H1 (cell line): ENCODE measurements at regions not wholly inside any gene's neighbourhood (a gene's known extent, or its start where the extent isn't known, plus 50 kb on each side); places are given as distances from the start of the nearest gene placed in this dataset.

Source experiments
- CTCF ChIA-PET: fragments of 300-600 bp; sonication (Branson Sonifier 250); formaldehyde crosslinking; loops from one replicate; lab custom pipeline; 2021; ENCODE audit not compliant: partially characterized antibody; lab: Charles Lee
- POLR2A ChIA-PET: fragments of 300-600 bp; sonication (Branson Sonifier 250); formaldehyde crosslinking; loops from one replicate; lab custom pipeline; 2021; ENCODE audit warnings: inconsistent platforms; ENCODE audit not compliant: partially characterized antibody; lab: Charles Lee
- DNase-seq, 2 experiments: peaks; one replicate each; pipeline versions ENCODE4 v3.0.0 to v3.0.0-alpha.2; 2010 to 2022; ENCODE audit warnings: low spot score in 2 of 2, low read depth in 1 of 2, mixed read lengths in 1 of 2
- FAIRE-seq: peaks from 2 replicates; lab custom pipeline; 2011; peaks lifted over from hg19 to GRCh38; lab: Jason Lieb, UNC
- H2AFZ ChIP-seq: 2 replicates; pipeline ENCODE4 v1.8.1; 2012; ENCODE audit warnings: low read length, inconsistent platforms
- H2AK5ac ChIP-seq: 2 replicates; pipeline ENCODE4 v1.6.1; 2013; ENCODE audit warnings: low read depth, low read length
- H2BK120ac ChIP-seq: replicated peaks from 2 replicates; pipeline ENCODE3; 2013; ENCODE audit warnings: low read depth, low read length, inconsistent platforms
- H2BK12ac ChIP-seq: 2 replicates; pipeline ENCODE4 v1.6.1; 2013; ENCODE audit warnings: low read depth, low read length
- H2BK15ac ChIP-seq: 2 replicates; pipeline ENCODE4 v1.6.1; 2013; ENCODE audit warnings: low read length
- H2BK20ac ChIP-seq: 2 replicates; pipeline ENCODE4 v1.6.1; 2013; ENCODE audit warnings: low read length
- H2BK5ac ChIP-seq: 2 replicates; pipeline ENCODE4 v1.6.1; 2013; ENCODE audit warnings: low read depth, low read length
- H3K14ac ChIP-seq: 2 replicates; pipeline ENCODE4 v1.6.1; 2013; ENCODE audit warnings: inconsistent platforms; ENCODE audit not compliant: insufficient read length
- H3K18ac ChIP-seq: 2 replicates; pipeline ENCODE4 v1.6.1; 2013; ENCODE audit warnings: low read length; ENCODE audit errors: extremely low read depth
- H3K23ac ChIP-seq: 2 replicates; pipeline ENCODE4 v1.6.1; 2013; ENCODE audit warnings: inconsistent platforms; ENCODE audit not compliant: insufficient read length
- H3K23me2 ChIP-seq: 2 replicates; pipeline ENCODE4 v1.6.1; 2013; ENCODE audit warnings: low read depth, low read length
- H3K27ac ChIP-seq: 2 replicates; pipeline ENCODE4 v1.6.1; 2011; ENCODE audit warnings: low read depth, low read length, inconsistent platforms
- H3K27me3 ChIP-seq, 4 experiments: replicated peaks in 1 of 4; 1 replicate in 1 of 4; 2 replicates in 3 of 4; pipeline versions ENCODE4 v1.6.1 to v1.8.1; 2011 to 2013; ENCODE audit warnings: low read length in 3 of 4, mild to moderate bottlenecking in 3 of 4, inconsistent platforms in 2 of 4, mixed read lengths in 2 of 4, moderate library complexity in 1 of 4; ENCODE audit not compliant: control insufficient read depth in 3 of 4, insufficient read depth in 3 of 4; ENCODE audit errors: extremely low read depth in 1 of 4
- H3K36me3 ChIP-seq, 4 experiments: 2 replicates each; pipeline versions ENCODE4 v1.6.1 to v1.8.1; 2011 to 2013; ENCODE audit warnings: mild to moderate bottlenecking in 4 of 4, low read length in 3 of 4, moderate library complexity in 2 of 4, control low read depth in 1 of 4, inconsistent platforms in 1 of 4; ENCODE audit not compliant: insufficient read depth in 4 of 4, control insufficient read depth in 2 of 4
- H3K4ac ChIP-seq: replicated peaks from 2 replicates; pipeline ENCODE3; 2013; ENCODE audit warnings: low read length, low read depth, mixed read lengths, inconsistent platforms; ENCODE audit not compliant: insufficient read length
- H3K4me1 ChIP-seq, 4 experiments: replicated peaks in 1 of 4; 1 replicate in 1 of 4; 2 replicates in 3 of 4; pipeline versions ENCODE4 v1.6.1 to v1.8.1; 2011 to 2013; ENCODE audit warnings: low read length in 3 of 4, inconsistent platforms in 2 of 4, mixed read lengths in 1 of 4; ENCODE audit not compliant: insufficient read depth in 4 of 4, control insufficient read depth in 3 of 4
- H3K4me2 ChIP-seq, 2 experiments: 2 replicates each; pipeline versions ENCODE4 v1.6.1 to v1.8.1; 2011 to 2013; ENCODE audit warnings: low read depth in 2 of 2, low read length in 2 of 2, control low read depth in 1 of 2, inconsistent platforms in 1 of 2, mild to moderate bottlenecking in 1 of 2; ENCODE audit not compliant: insufficient read depth in 1 of 2
- H3K4me3 ChIP-seq, 4 experiments: fragments of 200-600, 300-600 bp in 1 of 4; sonication (generic), shearing (Covaris generic), sonication (Bioruptor Twin) in 1 of 4; 2 replicates each; pipeline versions ENCODE4 v1.5.1 to v1.8.1; 2011 to 2016; ENCODE audit warnings: low read length in 4 of 4, low read depth in 3 of 4, control low read depth in 2 of 4, inconsistent platforms in 2 of 4, mild to moderate bottlenecking in 2 of 4, mixed read lengths in 1 of 4, moderate library complexity in 1 of 4; ENCODE audit not compliant: insufficient read depth in 2 of 4; ENCODE audit errors: extremely low read depth in 1 of 4
- H3K56ac ChIP-seq: replicated peaks from 2 replicates; pipeline ENCODE3; 2013; ENCODE audit warnings: low read depth, mild to moderate bottlenecking, mixed read lengths, low read length, inconsistent platforms; ENCODE audit not compliant: insufficient read length
- H3K79me1 ChIP-seq: 2 replicates; pipeline ENCODE4 v1.6.1; 2013; ENCODE audit warnings: low read depth, low read length, control low read depth
- H3K79me2 ChIP-seq, 2 experiments: 2 replicates each; pipeline versions ENCODE4 v1.6.1 to v1.8.1; 2012 to 2013; ENCODE audit warnings: low read length in 2 of 2, mild to moderate bottlenecking in 2 of 2, inconsistent platforms in 1 of 2; ENCODE audit not compliant: insufficient read depth in 2 of 2, control insufficient read depth in 1 of 2
- H3K9ac ChIP-seq, 4 experiments: replicated peaks in 1 of 4; 1 replicate in 1 of 4; 2 replicates in 3 of 4; pipeline versions ENCODE4 v1.6.1 to v1.8.1; 2011 to 2013; ENCODE audit warnings: low read depth in 3 of 4, low read length in 3 of 4, control low read depth in 2 of 4, mild to moderate bottlenecking in 2 of 4, moderate library complexity in 2 of 4, inconsistent platforms in 1 of 4; ENCODE audit errors: extremely low read depth in 1 of 4
- H3K9me3 ChIP-seq, 2 experiments: 2 replicates each; pipeline versions ENCODE4 v1.6.1 to v1.8.1; 2012 to 2013; ENCODE audit warnings: mild to moderate bottlenecking in 2 of 2, moderate library complexity in 2 of 2, control low read depth in 1 of 2, inconsistent platforms in 1 of 2, low read depth in 1 of 2, low read length in 1 of 2, mixed read lengths in 1 of 2; ENCODE audit not compliant: insufficient read depth in 2 of 2
- H4K20me1 ChIP-seq, 2 experiments: replicated peaks in 1 of 2; 2 replicates each; pipeline versions ENCODE3 to v1.8.1; 2011 to 2013; ENCODE audit warnings: inconsistent platforms in 2 of 2, low read length in 2 of 2, mild to moderate bottlenecking in 1 of 2; ENCODE audit not compliant: insufficient read depth in 2 of 2, control insufficient read depth in 1 of 2
- H4K5ac ChIP-seq: 2 replicates; pipeline ENCODE4 v1.6.1; 2013; ENCODE audit warnings: low read length, low read depth, mixed read lengths, inconsistent platforms; ENCODE audit not compliant: insufficient read length
- H4K8ac ChIP-seq: 2 replicates; pipeline ENCODE4 v1.8.0; 2013; ENCODE audit warnings: mild to moderate bottlenecking, moderate library complexity, low read length, inconsistent platforms; ENCODE audit not compliant: insufficient read depth; ENCODE audit errors: extremely low read depth
- H4K91ac ChIP-seq: replicated peaks from 2 replicates; pipeline ENCODE3; 2013; ENCODE audit warnings: low read length, mixed read lengths, inconsistent platforms; ENCODE audit not compliant: insufficient read length
- CHD2 ChIP-seq: IDR thresholded peaks from 2 replicates; pipeline ENCODE4 v1.6.1; 2012; ENCODE audit warnings: low read length, improper control_type of control experiment
- HDAC2 ChIP-seq, 2 experiments: fragments of 300-600 bp in 1 of 2; sonication (generic) in 1 of 2; IDR thresholded peaks; 2 replicates each; pipeline ENCODE4 v1.6.1; 2011 to 2012; ENCODE audit warnings: low read depth in 2 of 2, low read length in 2 of 2, mild to moderate bottlenecking in 2 of 2, moderate library complexity in 2 of 2, borderline replicate concordance in 1 of 2, inconsistent platforms in 1 of 2
- SIN3A ChIP-seq, 2 experiments: IDR thresholded peaks in 1 of 2; conservative IDR thresholded peaks in 1 of 2; 2 replicates each; pipeline ENCODE4 v1.6.1; 2011 to 2012; ENCODE audit warnings: low read length in 2 of 2, improper control_type of control experiment in 1 of 2, low read depth in 1 of 2, mild to moderate bottlenecking in 1 of 2
- WGBS, 2 experiments: shearing (Covaris generic) in 1 of 2; methylation state at CpG; one replicate each; pipeline versions ENCODE4 v1.1.6 to v1.1.7; 2013 to 2015; ENCODE audit warnings: low lambda C conversion rate in 2 of 2, mixed read lengths in 2 of 2, inconsistent platforms in 1 of 2, low coverage in 1 of 2, missing lambda C conversion rate in 1 of 2; ENCODE audit not compliant: insufficient replicate concordance in 2 of 2, insufficient coverage in 1 of 2, insufficient read length in 1 of 2; ENCODE audit errors: extremely low coverage in 1 of 2, missing lambda C conversion rate in 1 of 2; 5-methylcytosine and 5-hydroxymethylcytosine counted together

- WGBS, 2 experiments, result 73% methylated on average over 3 of the region's 3 CpGs; no CpG with 5 or more reads in 1 of the 2 experiments
- Histone ChIP-seq H3K36me3 (no peaks in the 10 kb centered on the region), H2BK15ac (no peak overlapping the region), H3K56ac (no peak overlapping the region), H3K4me2 (no peak overlapping the region), H4K20me1 (no peaks in the 10 kb centered on the region), H3K23ac (no peak overlapping the region), H3K27ac (no peak overlapping the region), H3K18ac (no peak overlapping the region), H3K4ac (no peak overlapping the region), H2BK5ac (no peak overlapping the region), H3K27me3 (peaks cover 0 to 1% (median 0%) of the 10 kb centered on the region in 4 experiments; a peak in 1 of 7 replicates), H2AFZ (no peak overlapping the region), H4K5ac (no peak overlapping the region), H3K4me3 (no peak overlapping the region), H3K23me2 (no peaks in the 10 kb centered on the region), H4K91ac (no peak overlapping the region), H3K79me2 (no peaks in the 10 kb centered on the region), H3K9me3 (no peaks in the 10 kb centered on the region; a peak in 2 of 4 replicates), H3K4me1 (peaks cover 0 to 3% (median under 1%) of the 10 kb centered on the region in 4 experiments; a peak in 1 of 7 replicates), H3K14ac (no peak overlapping the region), H3K79me1 (no peaks in the 10 kb centered on the region), H3K9ac (no peak overlapping the region), H2BK12ac (no peak overlapping the region), H2BK120ac (no peak overlapping the region), H4K8ac (no peak overlapping the region), H2AK5ac (no peak overlapping the region), H2BK20ac (no peak overlapping the region)
- no peak for DNase-seq
- CTCF ChIA-PET, result interaction anchor here (1.0 kb wide), 1 partner anchor 147 kb away, joined by 3 read pairs; no protein-coding TSS in a partner anchor
- POLR2A ChIA-PET, result interaction anchor here (1.0 kb wide), 1 partner anchor 10 kb away, joined by 3 read pairs; no protein-coding TSS in a partner anchor
- no peak for TF ChIP-seq HDAC2 (IDR thresholded peaks at IDR 0.05; ENCODE audit: borderline replicate concordance in 1 of 2, low read depth in 2 of 2, low read length in 2 of 2)
- TF ChIP-seq SIN3A (conservative IDR thresholded peaks at IDR 0.05 in 1 of 2, IDR thresholded peaks at IDR 0.05 in 1 of 2; ENCODE audit: low read depth in 1 of 2, low read length in 2 of 2), result no peak
- TF ChIP-seq CHD2, result no peak
- FAIRE-seq, result no peak
Measured at GRCh38 chr13:83449668-83450395, 432.4 kb downstream of the SLITRK1 start.
